VCaP (cell line): ENCODE measurements at regions not wholly inside any gene's neighbourhood (a gene's known extent, or its start where the extent isn't known, plus 50 kb on each side); places are given as distances from the start of the nearest gene placed in this dataset.
"Not testable (repeated sequence)": the region's sequence is repeated elsewhere in the genome, so short reads cannot be mapped to it uniquely, and the experiment has no call there.

ENCODE experiments used
- H3K27ac ChIP-seq: fragments of 450-650 bp; 2 replicates; pipeline ENCODE4 v1.5.1; 2017
- CTCF ChIP-seq: fragments of 450-650 bp; conservative IDR thresholded peaks from 2 replicates; pipeline ENCODE4 v1.5.1; 2017; ENCODE audit warnings: mild to moderate bottlenecking, moderate library complexity

- peak overlapping the region; percentile 22; the same call in 1 of the 2 replicates for H3K27ac ChIP-seq
- TF ChIP-seq CTCF = no peak
These were observed 72.7 kb upstream of the IL33 start for GRCh38 chr9:6142799-6143454.

GRCh38 chr9:6135780-6136179 lies 79.8 kb upstream of the IL33 start:
- H3K27ac ChIP-seq = not testable (repeated sequence)

GRCh38 chr9:6134661-6135180 lies 80.9 kb upstream of the IL33 start:
- no peak overlapping the region for H3K27ac ChIP-seq
- no peak for TF ChIP-seq CTCF

GRCh38 chr9:6133346-6134063 lies 82.1 kb upstream of the IL33 start:
- no peak for TF ChIP-seq CTCF
- H3K27ac ChIP-seq = no peak overlapping the region

GRCh38 chr9:6132650-6133049 lies 83.0 kb upstream of the IL33 start:
- TF ChIP-seq CTCF = no peak
- no peak overlapping the region for H3K27ac ChIP-seq

- no peak for TF ChIP-seq CTCF
- H3K27ac ChIP-seq = no peak overlapping the region
These were observed 87.6 kb upstream of the IL33 start for GRCh38 chr9:6128030-6128429.

- H3K27ac ChIP-seq = no peak overlapping the region
- TF ChIP-seq CTCF = peak; percentile 28; the same call in 1 of the 2 replicates
These were observed 89.2 kb upstream of the IL33 start for GRCh38 chr9:6126377-6126776.

- H3K27ac ChIP-seq = no peak overlapping the region
- TF ChIP-seq CTCF = no peak
These were observed 92.2 kb upstream of the IL33 start for GRCh38 chr9:6123416-6123815.
